Left ventricle myocardium inferior (tissue), 1 donor: ENCODE measurements at regions not wholly inside any gene's neighbourhood (a gene's known extent, or its start where the extent isn't known, plus 50 kb on each side); places are given as distances from the start of the nearest gene placed in this dataset.
"Not testable (repeated sequence)": the region's sequence is repeated elsewhere in the genome, so short reads cannot be mapped to it uniquely, and the experiment has no call there.

Source experiments
- DNase-seq: peaks from one replicate; pipeline ENCODE4 v3.0.0-alpha.2; 2020
- H3K27ac ChIP-seq: fragments of 200-600 bp; replicated peaks from 2 replicates; pipeline ENCODE4 v1.8.0; 2021
- H3K27me3 ChIP-seq: fragments of 200-600 bp; 2 replicates; pipeline ENCODE4 v1.8.0; 2021; ENCODE audit warnings: low read depth
- H3K36me3 ChIP-seq: fragments of 200-600 bp; 2 replicates; pipeline ENCODE4 v1.8.0; 2021
- H3K4me1 ChIP-seq: fragments of 200-600 bp; 2 replicates; pipeline ENCODE4 v1.8.0; 2021
- H3K4me3 ChIP-seq: fragments of 200-600 bp; 2 replicates; pipeline ENCODE4 v1.8.0; 2021; ENCODE audit warnings: mild to moderate bottlenecking, moderate library complexity
- H3K9me3 ChIP-seq: fragments of 200-600 bp; replicated peaks from 2 replicates; pipeline ENCODE4 v1.8.0; 2021
- intact Hi-C: fragments of 100-400 bp; cut with micrococcal nuclease; formaldehyde crosslinking; loops from one replicate; pipeline ENCODE4 v1.11.0; 2022
- TF ChIP-seq, protein P1 (sequence below): fragments of 200-600 bp; IDR thresholded peaks from 2 replicates; pipeline ENCODE4 v1.8.0; 2021; ENCODE audit warnings: antibody characterized with exemption, mild to moderate bottlenecking, borderline replicate concordance
- donor health status: DM: no; HTN: yes; CAD: no; lungs with severe emphysema.

DNA sequence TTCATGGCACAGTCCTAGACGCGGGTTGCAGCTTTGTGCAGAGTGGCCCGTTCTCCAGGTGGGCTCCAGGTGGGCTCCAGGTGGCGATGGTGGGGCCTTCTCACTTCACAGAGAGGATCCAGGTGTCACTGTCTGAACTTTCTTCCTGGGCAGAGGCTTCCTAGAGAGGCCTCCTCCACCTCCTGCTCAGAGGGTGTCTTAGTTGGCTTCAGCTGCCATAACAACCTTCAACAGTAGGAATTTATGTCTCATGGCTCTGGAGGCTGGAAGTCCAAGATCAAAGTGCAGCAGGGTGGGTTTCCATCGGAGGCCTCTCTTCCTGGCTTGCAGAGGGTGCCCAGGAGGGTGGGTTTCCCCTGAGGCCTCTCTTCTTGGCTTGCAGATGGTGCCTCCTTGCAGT, 125.1 kb downstream of the GLRX3 start:
- TF ChIP-seq, protein P1, sequence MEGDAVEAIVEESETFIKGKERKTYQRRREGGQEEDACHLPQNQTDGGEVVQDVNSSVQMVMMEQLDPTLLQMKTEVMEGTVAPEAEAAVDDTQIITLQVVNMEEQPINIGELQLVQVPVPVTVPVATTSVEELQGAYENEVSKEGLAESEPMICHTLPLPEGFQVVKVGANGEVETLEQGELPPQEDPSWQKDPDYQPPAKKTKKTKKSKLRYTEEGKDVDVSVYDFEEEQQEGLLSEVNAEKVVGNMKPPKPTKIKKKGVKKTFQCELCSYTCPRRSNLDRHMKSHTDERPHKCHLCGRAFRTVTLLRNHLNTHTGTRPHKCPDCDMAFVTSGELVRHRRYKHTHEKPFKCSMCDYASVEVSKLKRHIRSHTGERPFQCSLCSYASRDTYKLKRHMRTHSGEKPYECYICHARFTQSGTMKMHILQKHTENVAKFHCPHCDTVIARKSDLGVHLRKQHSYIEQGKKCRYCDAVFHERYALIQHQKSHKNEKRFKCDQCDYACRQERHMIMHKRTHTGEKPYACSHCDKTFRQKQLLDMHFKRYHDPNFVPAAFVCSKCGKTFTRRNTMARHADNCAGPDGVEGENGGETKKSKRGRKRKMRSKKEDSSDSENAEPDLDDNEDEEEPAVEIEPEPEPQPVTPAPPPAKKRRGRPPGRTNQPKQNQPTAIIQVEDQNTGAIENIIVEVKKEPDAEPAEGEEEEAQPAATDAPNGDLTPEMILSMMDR, result no peak
- H3K9me3 ChIP-seq, result peaks cover 5% of the 10 kb centered on the region
- intact Hi-C loops, result no loop called here
- no peaks in the 10 kb centered on the region for H3K36me3 ChIP-seq
- no peak overlapping the region for H3K27ac ChIP-seq
- no peaks in the 10 kb centered on the region for H3K4me1 ChIP-seq
- H3K27me3 ChIP-seq, result no peaks in the 10 kb centered on the region
- no peak overlapping the region for H3K4me3 ChIP-seq
- no peak for DNase-seq

DNA sequence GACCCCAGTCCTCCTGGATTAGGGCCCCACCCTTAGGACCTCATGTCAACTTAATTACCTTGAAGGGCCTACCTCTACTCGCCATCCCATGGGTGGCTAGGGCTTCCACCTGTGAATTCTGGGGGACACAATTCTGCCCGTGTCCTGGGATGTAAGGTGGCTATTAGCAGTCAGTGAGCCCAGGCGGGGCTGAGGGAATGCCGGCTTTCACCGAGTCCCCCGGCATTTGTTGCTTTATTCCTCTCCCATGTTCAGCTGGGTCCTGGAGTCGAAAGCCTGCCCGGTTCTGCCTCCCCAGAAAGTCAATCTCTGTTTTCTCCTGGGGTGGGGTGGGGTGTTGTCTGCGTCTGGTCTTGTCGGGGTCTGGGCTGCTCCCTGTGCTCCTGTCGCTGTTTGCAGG, 125.6 kb downstream of the GLRX3 start:
- peaks cover 5% of the 10 kb centered on the region for H3K9me3 ChIP-seq
- DNase-seq, result no peak
- H3K27ac ChIP-seq, result no peak overlapping the region
- no peaks in the 10 kb centered on the region for H3K27me3 ChIP-seq
- no peaks in the 10 kb centered on the region for H3K36me3 ChIP-seq
- no peaks in the 10 kb centered on the region for H3K4me1 ChIP-seq
- no peak overlapping the region for H3K4me3 ChIP-seq
- TF ChIP-seq, protein P1, result no peak
- intact Hi-C loops, result no loop called here

DNA sequence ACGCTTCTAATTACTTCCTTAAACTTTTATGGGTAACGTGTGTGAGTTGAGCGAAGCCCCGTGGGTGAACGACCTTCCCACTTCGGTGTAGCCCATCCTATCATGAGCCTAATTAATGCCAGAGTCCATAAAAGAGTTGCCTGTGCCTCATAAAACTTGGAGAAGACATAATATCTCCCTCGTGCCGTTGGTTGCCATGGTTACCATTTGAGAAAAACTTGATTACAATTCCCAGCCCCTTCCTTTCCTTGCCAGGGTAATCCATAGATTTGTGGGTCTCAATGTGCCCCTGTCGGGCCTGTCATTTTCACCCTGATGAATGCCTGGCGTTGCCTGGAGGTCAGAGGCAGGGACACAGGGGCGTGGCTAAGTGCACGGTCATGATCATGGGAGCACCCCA, 127.1 kb downstream of the GLRX3 start:
- no peaks in the 10 kb centered on the region for H3K4me1 ChIP-seq
- no peaks in the 10 kb centered on the region for H3K27me3 ChIP-seq
- TF ChIP-seq, protein P1, result no peak
- intact Hi-C loops, result no loop called here
- no peak overlapping the region for H3K4me3 ChIP-seq
- peaks cover 9% of the 10 kb centered on the region for H3K9me3 ChIP-seq
- H3K27ac ChIP-seq, result no peak overlapping the region
- H3K36me3 ChIP-seq, result no peaks in the 10 kb centered on the region
- no peak for DNase-seq

DNA sequence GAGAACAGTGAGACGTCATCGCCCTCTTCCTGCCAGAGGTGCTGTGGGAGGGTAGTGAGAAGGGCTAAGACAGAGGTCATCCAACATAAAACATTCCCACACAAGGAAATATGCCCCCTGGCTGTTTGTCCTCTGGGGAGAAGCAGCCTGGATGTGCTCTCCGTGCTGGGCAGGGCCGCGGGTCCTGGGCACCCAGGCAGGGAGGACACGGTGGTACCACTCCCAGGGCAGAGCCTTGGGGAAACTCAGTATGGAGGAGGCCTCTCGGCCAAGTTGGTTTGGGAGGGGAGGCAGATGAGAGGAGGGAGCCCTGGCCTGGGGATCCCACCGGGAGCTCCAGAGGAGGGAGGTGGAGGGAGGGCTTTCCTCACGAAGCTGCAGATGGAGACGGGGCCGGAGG, 129.4 kb downstream of the GLRX3 start:
- intact Hi-C loops, result no loop called here
- H3K4me3 ChIP-seq, result no peak overlapping the region
- H3K27me3 ChIP-seq, result no peaks in the 10 kb centered on the region

DNA sequence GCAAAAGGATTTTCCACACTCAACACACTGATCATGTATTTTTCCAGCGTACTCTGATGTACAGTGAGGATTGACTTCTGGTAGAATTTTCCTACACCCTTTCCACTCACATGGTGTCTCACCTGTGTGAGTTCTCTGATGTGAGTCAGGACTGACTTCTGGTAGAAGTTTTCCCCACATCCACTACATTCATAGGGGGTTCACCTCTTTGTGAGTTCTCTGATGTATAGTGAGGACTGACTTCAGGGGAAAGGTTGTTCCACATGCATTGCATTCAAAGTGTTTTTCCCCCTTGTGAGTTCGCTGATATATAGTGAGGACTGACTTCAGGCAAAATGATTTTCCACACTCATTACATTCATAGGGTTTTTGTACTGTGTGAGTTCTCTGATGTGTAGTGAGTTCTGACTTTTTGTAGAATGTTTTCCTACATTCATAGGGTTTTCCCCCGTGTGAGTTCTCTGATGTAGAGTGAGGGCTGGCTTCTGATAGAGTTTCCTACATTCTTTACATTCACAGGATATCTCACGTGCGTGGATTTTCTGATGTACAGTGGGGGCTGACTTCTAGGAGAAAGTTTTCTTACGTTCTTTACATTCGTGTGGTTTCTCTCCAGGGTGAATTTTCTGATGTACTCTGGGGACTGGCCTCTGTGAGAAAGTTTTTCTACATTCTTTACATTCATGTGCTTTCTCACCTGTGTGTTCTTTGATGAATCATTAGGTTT, 146.5 kb downstream of the GLRX3 start:
- TF ChIP-seq, protein P1, result no peak
- no peak overlapping the region for H3K4me3 ChIP-seq
- H3K27me3 ChIP-seq, result no peaks in the 10 kb centered on the region
- peaks cover 100% of the 10 kb centered on the region for H3K9me3 ChIP-seq
- intact Hi-C loops, result no loop called here
- peaks cover 3% of the 10 kb centered on the region for H3K36me3 ChIP-seq
- no peak overlapping the region for H3K27ac ChIP-seq
- no peak for DNase-seq
- no peaks in the 10 kb centered on the region for H3K4me1 ChIP-seq

More for the DNA sequence above, 129.4 kb downstream of the GLRX3 start:
- no peak for DNase-seq
- TF ChIP-seq, protein P1, result no peak
- Histone ChIP-seq H3K27ac (no peak overlapping the region), H3K9me3 (peaks cover 14% of the 10 kb centered on the region), H3K36me3 (no peaks in the 10 kb centered on the region), H3K4me1 (no peaks in the 10 kb centered on the region)

DNA sequence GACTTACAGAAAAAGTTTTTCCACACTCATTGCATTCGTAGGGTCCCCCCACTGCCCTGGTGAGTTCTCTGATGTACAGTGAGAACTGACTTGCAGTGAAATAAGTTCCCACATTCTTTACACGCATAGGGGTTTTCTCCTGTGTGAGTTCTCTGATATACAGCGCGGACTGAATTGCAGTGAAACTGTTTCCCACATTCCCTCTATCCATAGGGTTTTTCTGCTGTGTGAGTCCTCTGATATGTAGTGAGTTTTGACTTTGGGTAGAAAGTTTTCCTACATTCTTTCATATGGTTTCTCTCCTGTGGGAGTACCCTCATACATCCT, 147.0 kb downstream of the GLRX3 start:
- Histone ChIP-seq H3K4me3 (no peak overlapping the region), H3K4me1 (no peaks in the 10 kb centered on the region), H3K9me3 (peaks cover 100% of the 10 kb centered on the region), H3K36me3 (peaks cover 3% of the 10 kb centered on the region), H3K27ac (no peak overlapping the region), H3K27me3 (no peaks in the 10 kb centered on the region)
- no peak for DNase-seq
- TF ChIP-seq, protein P1, result no peak
- intact Hi-C loops, result no loop called here

DNA sequence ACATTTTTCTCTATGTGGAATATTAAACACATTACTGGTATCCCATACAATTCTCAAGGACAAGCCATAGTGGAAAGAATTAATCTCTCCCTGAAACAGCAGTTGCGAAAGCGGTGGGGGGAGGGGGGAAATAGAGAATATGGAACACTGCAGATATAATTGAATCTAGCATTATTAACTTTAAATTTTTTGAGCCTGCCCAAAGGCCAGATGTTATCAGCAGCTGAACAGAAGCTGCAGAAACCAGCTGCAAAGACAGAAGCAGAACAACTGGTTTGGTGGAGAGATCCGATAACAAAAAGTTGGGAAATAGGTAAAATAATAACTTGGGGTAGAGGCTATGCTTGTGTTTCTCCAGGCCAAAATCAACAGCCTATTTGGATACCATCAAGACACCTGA, 159.6 kb downstream of the GLRX3 start:
- H3K27ac ChIP-seq, H3K36me3 ChIP-seq, intact Hi-C loops, DNase-seq, H3K4me3 ChIP-seq, H3K27me3 ChIP-seq: not testable (repeated sequence)
- H3K9me3 ChIP-seq, result peaks cover 95% of the 10 kb centered on the region
- peaks cover 12% of the 10 kb centered on the region for H3K4me1 ChIP-seq
